ENCODE measurements at regions not wholly inside any gene's neighbourhood (a gene's known extent, or its start where the extent isn't known, plus 50 kb on each side); places are given as distances from the start of the nearest gene placed in this dataset.

- TF ChIP-seq EZH2phosphoT487 (IDR thresholded peaks at IDR 0.05; ENCODE audit: borderline replicate concordance, low read length) = no peak
- no peak for TF ChIP-seq CTCF (IDR thresholded peaks at IDR 0.05; ENCODE audit: low read depth, low read length, poor library complexity, severe bottlenecking)
These were observed 814.8 kb downstream of the BRD1 start for GRCh38 chr22:49012712-49013395.
